ENCODE measurements at regions not wholly inside any gene's neighbourhood (a gene's known extent, or its start where the extent isn't known, plus 50 kb on each side); places are given as distances from the start of the nearest gene placed in this dataset.

GRCh38 chr2:155701721-155702120 is 630.8 kb downstream of the NR4A2 start:
- H3K27ac Mint-ChIP-seq: no peak overlapping the region
- H3K27me3 Mint-ChIP-seq (ENCODE audit: low read depth): no peaks in the 10 kb centered on the region
- no peaks in the 10 kb centered on the region for H3K36me3 Mint-ChIP-seq (ENCODE audit: low read depth)
- no peak for TF ChIP-seq CTCF (IDR thresholded peaks at IDR 0.05; ENCODE audit: unreplicated experiment in 3 of 3)
- no peaks in the 10 kb centered on the region for H3K4me1 Mint-ChIP-seq
- H3K4me3 Mint-ChIP-seq: no peak overlapping the region
- H3K9me3 Mint-ChIP-seq: no peaks in the 10 kb centered on the region

GRCh38 chr2:155696571-155696970 is 636.0 kb downstream of the NR4A2 start:
- TF ChIP-seq CTCF (IDR thresholded peaks at IDR 0.05; ENCODE audit: unreplicated experiment in 3 of 3): no peak
- H3K27ac Mint-ChIP-seq: no peak overlapping the region
- H3K36me3 Mint-ChIP-seq (ENCODE audit: low read depth): no peaks in the 10 kb centered on the region
- no peaks in the 10 kb centered on the region for H3K9me3 Mint-ChIP-seq
- H3K4me3 Mint-ChIP-seq: no peak overlapping the region
- H3K27me3 Mint-ChIP-seq (ENCODE audit: low read depth): no peaks in the 10 kb centered on the region
- H3K4me1 Mint-ChIP-seq: no peaks in the 10 kb centered on the region

GRCh38 chr2:155695505-155695904 is 637.0 kb downstream of the NR4A2 start:
- H3K4me3 Mint-ChIP-seq: no peak overlapping the region
- no peaks in the 10 kb centered on the region for H3K4me1 Mint-ChIP-seq
- H3K9me3 Mint-ChIP-seq: no peaks in the 10 kb centered on the region
- no peaks in the 10 kb centered on the region for H3K36me3 Mint-ChIP-seq (ENCODE audit: low read depth)
- no peaks in the 10 kb centered on the region for H3K27me3 Mint-ChIP-seq (ENCODE audit: low read depth)
- no peak overlapping the region for H3K27ac Mint-ChIP-seq
- no peak for TF ChIP-seq CTCF (IDR thresholded peaks at IDR 0.05; ENCODE audit: unreplicated experiment in 3 of 3)

- Mint-ChIP-seq H3K27ac (no peak overlapping the region), H3K4me1 (no peaks in the 10 kb centered on the region), H3K36me3 (ENCODE audit: low read depth) (no peaks in the 10 kb centered on the region), H3K4me3 (no peak overlapping the region), H3K9me3 (no peaks in the 10 kb centered on the region), H3K27me3 (ENCODE audit: low read depth) (no peaks in the 10 kb centered on the region)
- TF ChIP-seq CTCF (IDR thresholded peaks at IDR 0.05; ENCODE audit: unreplicated experiment in 3 of 3): no peak
Observed at GRCh38 chr2:155692856-155693255, 639.7 kb downstream of the NR4A2 start.

- no peak for TF ChIP-seq CTCF (IDR thresholded peaks at IDR 0.05; ENCODE audit: unreplicated experiment in 3 of 3)
- Mint-ChIP-seq H3K9me3 (no peaks in the 10 kb centered on the region), H3K4me1 (no peaks in the 10 kb centered on the region), H3K27me3 (ENCODE audit: low read depth) (no peaks in the 10 kb centered on the region), H3K27ac (no peak overlapping the region), H3K4me3 (no peak overlapping the region), H3K36me3 (ENCODE audit: low read depth) (no peaks in the 10 kb centered on the region)
Observed at GRCh38 chr2:155692106-155692505, 640.4 kb downstream of the NR4A2 start.

- Mint-ChIP-seq H3K27ac (no peak overlapping the region), H3K27me3 (ENCODE audit: low read depth) (no peaks in the 10 kb centered on the region), H3K4me3 (no peak overlapping the region), H3K36me3 (ENCODE audit: low read depth) (no peaks in the 10 kb centered on the region), H3K4me1 (no peaks in the 10 kb centered on the region), H3K9me3 (no peaks in the 10 kb centered on the region)
- no peak for TF ChIP-seq CTCF (IDR thresholded peaks at IDR 0.05; ENCODE audit: unreplicated experiment in 3 of 3)
Observed at GRCh38 chr2:155690785-155691184, 641.7 kb downstream of the NR4A2 start.
